Stimulated activated CD8-positive, alpha-beta memory T cell treated with anti-CD3 and anti-CD28 coated beads, Interleukin-7, amount 100 ng/mL, for 48 hours (primary cell): ENCODE measurements at regions not wholly inside any gene's neighbourhood (a gene's known extent, or its start where the extent isn't known, plus 50 kb on each side); places are given as distances from the start of the nearest gene placed in this dataset.

Source experiments
- DNase-seq, 2 donors: peaks; one replicate each; pipeline ENCODE4 v3.0.0-alpha.2; 2020; ENCODE audit warnings: low read depth in 1 of 2; ENCODE audit errors: extremely low read depth in 1 of 2

- DNase-seq, result no peak
These were observed 119.6 kb upstream of the USP24 start for GRCh38 chr1:55334797-55335196.

- no peak for DNase-seq
These were observed 119.0 kb upstream of the USP24 start for GRCh38 chr1:55334160-55334559.

- no peak for DNase-seq
These were observed 118.3 kb upstream of the USP24 start for GRCh38 chr1:55333461-55333860.

GRCh38 chr1:55331351-55331750 is 116.2 kb upstream of the USP24 start:
- no peak for DNase-seq

- DNase-seq, result no peak
These were observed 114.8 kb upstream of the USP24 start for GRCh38 chr1:55329808-55330432.

- no peak for DNase-seq
These were observed 113.9 kb upstream of the USP24 start for GRCh38 chr1:55329091-55329490.

- no peak for DNase-seq
These were observed 111.5 kb upstream of the USP24 start for GRCh38 chr1:55326496-55327243.

- no peak for DNase-seq
These were observed 108.6 kb upstream of the USP24 start for GRCh38 chr1:55323760-55324159.

GRCh38 chr1:55322842-55323241 is 107.7 kb upstream of the USP24 start:
- no peak for DNase-seq

- no peak for DNase-seq
These were observed 106.8 kb upstream of the USP24 start for GRCh38 chr1:55321942-55322341.

GRCh38 chr1:55320891-55321290 is 105.7 kb upstream of the USP24 start:
- DNase-seq, result no peak

- no peak for DNase-seq
These were observed 103.1 kb upstream of the USP24 start for GRCh38 chr1:55318116-55318817.

GRCh38 chr1:55317673-55318072 is 102.5 kb upstream of the USP24 start:
- no peak for DNase-seq

GRCh38 chr1:55316947-55317662 is 101.9 kb upstream of the USP24 start:
- DNase-seq, result no peak

- no peak for DNase-seq
These were observed 101.3 kb upstream of the USP24 start for GRCh38 chr1:55316502-55316901.

GRCh38 chr1:55315552-55315951 is 100.4 kb upstream of the USP24 start:
- DNase-seq, result no peak

GRCh38 chr1:55314740-55315139 is 99.6 kb upstream of the USP24 start:
- no peak for DNase-seq

GRCh38 chr1:55313903-55314302 is 98.7 kb upstream of the USP24 start:
- no peak for DNase-seq

- DNase-seq, result no peak
These were observed 96.8 kb upstream of the USP24 start for GRCh38 chr1:55311979-55312378.

GRCh38 chr1:55311057-55311641 is 96.0 kb upstream of the USP24 start:
- no peak for DNase-seq

- DNase-seq, result peak in 1 of 2 donors; percentile 28
These were observed 95.4 kb upstream of the USP24 start for GRCh38 chr1:55310505-55310971.
